ENCODE measurements at regions not wholly inside any gene's neighbourhood (a gene's known extent, or its start where the extent isn't known, plus 50 kb on each side); places are given as distances from the start of the nearest gene placed in this dataset.
"Not testable (repeated sequence)": the region's sequence is repeated elsewhere in the genome, so short reads cannot be mapped to it uniquely, and the experiment has no call there.

DNA sequence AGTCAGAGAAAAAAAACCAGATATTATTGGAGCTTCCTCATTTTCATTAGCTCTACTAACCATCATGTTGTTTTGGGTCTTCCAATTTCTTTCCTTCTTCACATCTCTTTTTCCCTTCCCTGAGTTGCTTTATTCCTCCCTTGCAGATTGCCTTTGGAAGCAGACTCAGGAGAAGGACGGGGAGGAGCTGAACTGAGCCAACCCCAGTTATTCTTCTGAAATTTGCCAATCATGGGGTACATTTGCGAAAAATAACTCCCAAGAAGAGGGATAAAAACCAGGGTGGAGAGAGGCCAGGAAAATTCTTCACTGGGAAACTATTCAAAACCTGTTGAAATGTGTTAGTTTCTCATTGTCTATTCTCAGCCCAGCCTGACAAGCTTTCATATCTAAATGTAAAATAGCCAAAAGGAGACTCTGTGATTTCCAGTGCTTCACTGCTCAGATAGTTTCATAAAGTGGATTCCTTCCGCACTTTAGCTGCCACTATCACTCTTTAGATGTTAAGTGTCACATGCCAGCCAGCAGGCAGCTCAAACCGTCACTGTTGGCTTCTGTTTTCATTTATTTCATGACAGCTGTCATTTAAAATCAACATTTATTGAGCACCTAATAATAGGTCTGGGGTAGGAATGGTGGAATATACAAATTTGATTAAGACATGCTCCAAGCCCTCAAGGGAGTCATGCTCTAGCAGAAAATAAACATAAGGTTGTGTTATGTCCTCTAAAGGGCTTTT lies 204.5 kb downstream of the SREK1 start:
- DNase-seq (ENCODE audit: low read depth in 2 of 2): no peak

DNA sequence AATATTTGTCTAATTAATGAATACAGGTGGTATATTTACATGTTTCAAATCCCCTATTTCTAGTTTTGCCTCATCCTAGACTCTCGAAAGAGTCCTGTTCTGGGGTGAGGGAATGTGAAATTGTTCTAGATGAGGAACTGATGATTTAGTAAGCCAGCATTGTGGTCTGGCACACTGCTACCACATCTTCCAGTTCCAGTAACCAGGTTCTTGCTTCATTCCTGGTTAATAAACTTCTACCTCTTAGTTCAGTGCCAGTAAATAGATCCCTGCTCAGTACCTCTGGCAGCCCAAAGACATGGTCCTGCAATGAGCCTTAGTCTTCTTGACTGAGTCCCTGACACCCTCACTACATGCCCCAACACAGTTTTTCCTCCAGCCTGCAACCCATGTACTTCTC lies 207.7 kb downstream of the SREK1 start:
- no peak for DNase-seq (ENCODE audit: low read depth in 2 of 2)

DNA sequence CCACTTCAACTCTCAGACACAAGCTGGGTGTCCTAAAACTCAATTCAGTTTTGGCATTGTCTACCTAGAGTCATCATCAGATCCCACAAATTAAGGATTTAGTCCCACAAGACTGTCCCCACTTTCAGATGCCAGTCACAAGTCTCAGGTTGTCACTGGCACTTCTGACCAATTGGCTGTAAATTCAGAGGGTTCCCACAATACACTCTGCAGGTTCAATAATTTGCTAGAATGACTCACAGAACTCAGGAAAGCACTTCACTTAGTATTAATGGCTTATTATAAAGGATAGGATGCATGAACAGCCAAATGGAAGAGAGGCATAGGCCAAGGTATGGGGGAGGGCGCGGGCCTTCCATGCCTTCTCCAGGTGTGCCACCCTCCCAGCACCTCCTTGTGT lies 209.1 kb downstream of the SREK1 start:
- no peak for DNase-seq (ENCODE audit: low read depth in 2 of 2)

DNA sequence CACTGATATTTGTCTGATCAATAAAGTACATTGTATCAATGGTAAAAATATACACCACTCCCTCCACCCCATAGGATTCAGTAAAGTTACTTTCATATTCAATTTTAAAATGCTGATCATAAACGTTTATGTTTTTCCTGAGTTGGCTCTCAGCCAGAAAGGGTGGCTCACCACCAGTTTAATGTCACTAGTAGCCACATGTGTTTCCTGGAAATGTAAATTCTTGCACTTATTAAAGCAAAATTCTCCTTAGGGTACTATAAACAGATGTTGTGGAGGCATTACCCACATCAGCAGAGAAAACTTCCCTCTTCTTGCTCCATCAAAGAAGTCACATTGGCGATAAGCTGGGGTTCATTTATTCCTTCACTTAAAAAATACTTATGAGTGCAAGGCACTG lies 210.3 kb downstream of the SREK1 start:
- no peak for DNase-seq (ENCODE audit: low read depth in 2 of 2)

DNA sequence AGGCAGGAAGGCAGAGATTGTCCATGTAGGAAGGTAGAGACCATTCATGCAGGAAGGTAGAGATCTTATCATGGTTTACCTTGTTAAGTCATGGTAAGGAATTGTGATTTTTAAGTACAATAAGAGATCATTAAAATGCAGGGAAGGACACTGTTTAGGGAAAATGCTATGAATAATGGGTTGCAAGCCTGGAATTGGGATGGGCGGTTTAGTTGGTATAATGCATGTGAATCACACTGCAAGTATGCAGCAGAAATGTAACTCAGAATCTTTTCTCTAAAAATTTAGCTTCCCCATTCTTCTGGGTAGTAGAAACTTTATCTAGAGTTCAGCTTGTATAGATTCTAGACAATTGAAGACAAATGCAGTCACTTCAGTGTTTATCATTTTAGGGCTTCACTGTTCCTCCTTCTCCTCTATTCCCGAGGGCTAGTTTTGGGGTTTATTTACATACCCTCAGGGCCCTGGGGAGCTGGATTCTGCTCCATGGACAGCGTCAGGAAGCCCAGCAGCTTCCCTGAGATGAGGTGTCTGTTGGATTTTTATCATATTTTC lies 212.0 kb downstream of the SREK1 start:
- no peak for DNase-seq (ENCODE audit: low read depth in 2 of 2)

DNA sequence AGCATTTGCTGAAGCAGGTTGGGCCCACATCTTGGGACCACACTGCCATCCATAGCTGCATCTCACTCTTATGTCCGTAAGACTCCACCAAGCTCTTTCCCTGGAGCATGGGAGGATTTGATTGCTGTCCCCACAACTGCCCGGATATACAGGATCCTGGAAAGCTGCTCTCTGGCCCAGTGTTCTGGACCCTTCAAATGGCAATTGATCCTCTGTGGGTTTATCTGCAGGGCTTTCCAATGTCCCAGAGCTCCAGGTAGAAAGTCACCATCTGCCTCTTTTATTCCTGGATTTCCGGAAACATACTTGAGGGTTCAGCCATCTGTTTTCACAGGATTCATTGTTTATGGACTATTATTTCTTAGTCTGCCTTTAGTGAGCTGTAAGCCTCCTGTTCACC lies 214.6 kb downstream of the SREK1 start:
- DNase-seq (ENCODE audit: low read depth in 2 of 2): no peak

DNA sequence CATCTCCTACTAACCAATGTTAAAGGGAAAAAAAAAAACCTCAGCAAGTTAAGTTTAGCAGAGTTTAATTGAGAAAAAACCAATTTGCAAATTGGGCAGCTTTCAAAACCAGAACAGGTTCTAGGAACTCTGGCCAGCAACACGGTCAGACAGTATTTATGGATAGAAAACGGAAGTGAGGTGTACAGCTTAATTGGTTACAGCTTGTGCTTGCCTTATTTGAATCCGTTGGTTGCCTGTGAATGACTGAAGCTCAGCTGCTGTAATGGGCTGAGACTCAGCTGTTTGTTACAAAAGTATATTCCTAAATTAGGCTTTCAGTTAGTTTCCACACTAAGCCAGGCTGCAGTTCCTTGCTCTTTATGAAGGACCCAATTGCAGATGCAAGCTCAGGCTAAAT lies 217.0 kb downstream of the SREK1 start:
- DNase-seq (ENCODE audit: low read depth in 2 of 2): no peak

DNA sequence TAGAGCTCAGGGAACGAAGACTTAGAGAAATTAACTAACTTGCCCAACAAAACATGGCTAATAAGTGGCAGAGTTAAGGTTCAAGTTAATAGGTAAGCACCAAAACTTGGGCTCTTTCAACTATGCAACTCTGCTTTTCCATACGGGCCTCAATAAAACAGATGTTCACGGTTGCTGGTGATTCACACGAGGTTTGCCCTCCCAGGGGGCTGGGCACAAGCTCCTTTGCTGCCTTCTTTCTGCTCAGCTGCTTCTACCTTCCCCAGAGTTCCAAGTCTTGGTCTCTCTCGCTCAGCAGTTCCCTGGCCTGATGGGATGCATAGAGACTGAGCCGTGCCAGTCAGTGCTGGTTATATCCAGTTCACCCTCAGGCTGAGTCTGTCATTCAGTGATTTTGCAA lies 217.9 kb downstream of the SREK1 start:
- no peak for DNase-seq (ENCODE audit: low read depth in 2 of 2)

DNA sequence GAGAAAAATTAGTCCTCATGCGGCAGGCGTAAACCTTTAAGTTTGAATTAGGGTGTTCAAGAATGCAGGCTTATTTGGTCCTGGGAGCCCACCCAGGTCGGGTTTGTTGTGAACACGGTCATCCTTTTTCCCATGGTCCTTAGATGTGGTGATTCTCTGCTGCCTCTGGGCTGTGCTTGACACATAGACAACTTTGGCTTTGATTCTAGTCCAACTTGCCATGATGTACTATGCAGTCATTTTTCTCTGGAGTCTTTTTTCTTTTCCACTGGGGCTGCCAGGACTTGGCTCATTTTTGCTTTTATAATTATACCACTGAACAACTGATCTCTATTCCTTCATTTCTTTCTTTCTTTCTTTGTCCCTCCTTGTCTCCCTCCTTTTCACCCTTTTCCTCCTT lies 218.6 kb downstream of the SREK1 start:
- DNase-seq (ENCODE audit: low read depth in 2 of 2): no peak

DNA sequence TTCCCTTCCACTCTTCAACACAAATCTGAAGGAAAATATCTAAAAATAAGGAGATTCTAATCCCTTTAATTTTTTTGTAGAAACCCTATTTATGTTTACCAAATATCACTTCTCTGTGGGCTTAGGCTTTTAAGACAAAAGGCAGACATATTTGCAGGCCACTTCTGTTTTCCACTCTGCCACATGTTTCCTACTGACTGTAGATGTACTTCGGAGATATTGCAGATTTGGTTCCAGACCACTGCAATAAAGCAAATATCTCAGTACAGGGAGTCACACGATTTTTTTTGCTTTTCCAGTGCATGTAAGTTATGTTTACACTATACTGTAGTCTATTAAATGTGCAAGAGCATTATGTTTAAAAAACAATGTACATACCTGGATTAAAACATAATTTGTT lies 219.0 kb downstream of the SREK1 start:
- DNase-seq (ENCODE audit: low read depth in 2 of 2): no peak

DNA sequence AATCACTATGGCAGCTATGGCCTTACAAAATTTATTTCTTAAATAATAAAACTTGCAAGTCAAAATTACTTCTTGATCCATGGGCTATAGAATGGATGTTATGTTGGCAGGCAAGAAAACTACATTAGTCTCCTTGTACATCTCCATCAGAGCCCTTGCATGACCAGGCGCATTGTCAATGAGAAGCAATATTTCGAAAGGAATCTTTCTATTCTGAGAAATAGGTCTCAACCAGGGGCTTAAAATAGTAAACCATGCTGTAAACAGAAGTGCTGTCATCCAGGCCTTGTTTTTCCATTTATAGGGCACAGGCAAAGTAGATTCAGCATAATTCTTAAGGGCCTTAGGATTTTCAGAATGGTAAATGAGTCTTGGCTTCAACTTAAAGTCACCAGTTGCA lies 220.1 kb downstream of the SREK1 start:
- no peak for DNase-seq (ENCODE audit: low read depth in 2 of 2)

DNA sequence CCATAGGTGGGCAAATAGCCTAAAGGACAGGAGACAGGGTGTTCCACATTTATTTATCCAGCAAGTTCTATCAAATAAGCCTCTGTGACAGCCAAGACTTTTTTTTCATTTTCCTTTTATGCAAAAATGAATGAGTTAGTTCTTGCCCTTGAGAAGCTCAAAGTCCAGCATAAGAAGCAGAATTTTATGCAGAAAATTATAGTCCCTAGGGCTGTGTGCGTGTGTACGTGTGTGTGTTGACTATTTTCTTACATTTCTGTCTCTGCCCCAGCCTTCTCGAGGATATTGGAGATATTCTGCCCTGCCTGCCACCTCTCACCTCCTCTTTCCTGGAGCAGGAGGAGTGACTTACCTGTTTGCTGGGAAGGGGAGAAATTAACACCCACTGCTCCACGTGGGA lies 221.9 kb downstream of the SREK1 start:
- no peak for DNase-seq (ENCODE audit: low read depth in 2 of 2)

DNA sequence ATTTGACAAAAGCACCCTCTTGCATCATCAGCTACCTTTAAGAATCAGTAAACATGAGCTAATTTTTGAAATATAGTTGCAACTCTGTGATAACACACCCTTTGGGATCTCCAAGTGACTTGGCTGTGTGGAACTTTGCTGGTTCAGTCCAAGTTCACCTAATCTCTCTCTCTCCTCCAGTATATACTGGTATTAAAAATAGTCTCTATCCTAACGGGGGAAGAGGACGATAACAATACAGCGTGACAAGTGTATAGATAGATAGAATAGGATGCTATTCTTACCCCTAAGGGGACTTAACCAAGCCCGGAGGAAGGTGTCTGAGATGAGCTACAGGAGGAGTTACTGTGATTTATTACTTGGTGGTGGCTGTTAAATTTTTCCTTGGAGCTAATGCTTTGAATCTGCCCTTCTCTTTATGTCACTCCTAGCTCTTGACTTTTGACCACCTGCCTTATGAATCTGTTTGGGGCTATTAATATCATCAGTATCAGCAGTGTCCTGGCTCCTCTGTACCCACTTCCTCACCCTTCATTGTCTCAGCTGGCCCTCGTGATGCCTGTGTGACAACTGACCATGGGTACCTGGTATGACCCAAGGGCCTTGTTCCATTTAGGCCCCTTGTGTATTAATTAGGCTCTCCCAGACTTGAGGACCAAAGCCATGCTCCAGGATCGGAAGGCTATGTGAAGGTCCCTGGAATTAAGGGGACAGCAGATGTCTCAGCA lies 223.9 kb downstream of the SREK1 start:
- DNase-seq (ENCODE audit: low read depth in 2 of 2): no peak

DNA sequence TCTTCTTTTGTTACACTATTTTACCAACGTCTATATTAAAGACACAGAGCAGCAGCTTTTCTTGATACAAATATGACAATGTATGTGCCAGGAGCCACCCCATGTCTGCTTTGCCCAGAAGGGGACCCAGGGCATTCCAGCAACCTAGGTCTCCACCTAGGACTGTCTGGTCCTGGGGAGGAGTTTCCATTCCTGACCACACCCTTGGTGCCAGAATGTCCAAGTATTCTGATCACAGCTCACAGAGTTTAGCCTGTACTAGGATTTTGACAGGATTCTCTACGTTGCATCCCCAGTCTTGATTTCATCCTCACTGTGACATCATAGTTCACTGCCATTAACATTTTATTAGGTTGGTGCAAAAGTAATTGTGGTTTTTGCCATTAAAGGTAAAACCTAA lies 224.7 kb downstream of the SREK1 start:
- no peak for DNase-seq (ENCODE audit: low read depth in 2 of 2)

DNA sequence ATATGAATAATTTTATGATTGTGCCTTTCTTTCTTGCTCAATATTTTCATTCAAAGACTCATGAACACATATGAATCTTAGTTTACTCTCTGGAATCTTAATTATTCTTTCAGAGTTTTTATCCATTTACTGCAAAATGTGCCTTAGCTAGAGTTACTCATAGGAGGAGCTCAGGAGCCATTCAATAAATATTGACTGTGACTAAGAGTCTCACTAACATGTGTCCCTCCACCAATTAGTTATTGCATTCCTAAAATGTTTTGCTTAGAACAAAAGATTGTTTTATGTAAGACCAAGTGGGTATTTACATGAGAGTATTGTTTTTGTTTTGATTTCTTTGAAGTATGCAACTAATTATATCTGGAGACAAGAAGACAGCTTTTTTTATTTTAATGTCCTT lies 218.4 kb upstream of the MAST4 start:
- DNase-seq (ENCODE audit: low read depth in 2 of 2): no peak

DNA sequence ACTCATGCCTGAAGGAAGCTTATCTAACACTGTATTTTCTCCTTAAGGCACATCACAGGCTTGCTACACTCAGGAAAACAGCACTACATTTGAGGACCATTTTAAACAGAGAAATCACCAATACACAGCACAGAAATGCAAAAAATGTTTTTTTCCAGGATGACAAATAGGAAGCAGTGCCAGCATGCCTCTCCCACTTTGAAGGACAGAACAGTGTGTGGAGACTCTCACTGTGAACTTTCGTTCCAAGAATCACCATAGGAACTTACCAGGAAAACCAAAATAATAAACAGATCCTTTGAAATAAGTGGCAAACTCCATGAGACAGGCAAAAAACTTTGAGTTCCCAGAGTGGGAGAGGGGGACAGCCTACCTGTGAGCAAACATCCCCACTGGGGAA lies 217.8 kb upstream of the MAST4 start:
- DNase-seq (ENCODE audit: low read depth in 2 of 2): no peak

DNA sequence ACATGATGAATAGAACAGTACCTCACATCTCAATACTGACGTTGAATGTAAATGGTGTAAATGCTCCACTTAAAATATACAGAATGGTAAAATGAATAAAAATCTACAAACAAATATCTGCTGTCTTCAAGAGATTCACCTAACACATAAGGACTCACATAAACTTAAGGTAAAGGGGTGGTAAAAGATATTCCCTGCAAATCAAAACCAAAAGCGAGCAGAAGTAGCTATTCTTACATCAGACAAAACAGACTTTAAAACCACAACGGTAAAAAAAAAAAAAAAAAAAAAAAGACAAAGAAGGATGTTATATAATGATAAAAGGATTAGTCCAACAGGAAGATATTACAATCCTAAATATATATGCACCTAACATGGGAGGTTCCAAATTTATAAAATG lies 214.0 kb upstream of the MAST4 start:
- DNase-seq (ENCODE audit: low read depth in 2 of 2): no peak

DNA sequence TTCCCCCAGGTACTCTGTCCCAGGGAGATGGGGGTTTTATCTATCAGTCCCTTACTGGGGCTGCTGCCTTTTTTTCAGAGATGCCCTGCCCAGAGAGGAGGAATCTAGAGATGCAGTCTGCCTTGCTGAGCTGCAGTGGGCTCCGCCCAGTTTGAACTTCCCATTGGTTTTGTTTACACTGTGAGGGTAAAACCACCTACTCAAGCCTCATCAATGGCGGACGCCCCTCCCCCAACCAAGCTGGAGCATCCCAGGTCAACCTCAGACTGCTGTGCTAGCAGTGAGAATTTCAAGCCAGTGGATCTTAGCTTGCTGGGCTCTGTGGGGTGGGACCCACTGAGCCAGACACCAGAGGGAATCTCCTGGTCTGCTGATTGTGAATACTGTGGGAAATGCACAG lies 191.0 kb upstream of the MAST4 start:
- not testable (repeated sequence) for DNase-seq (ENCODE audit: low read depth in 2 of 2)

DNA sequence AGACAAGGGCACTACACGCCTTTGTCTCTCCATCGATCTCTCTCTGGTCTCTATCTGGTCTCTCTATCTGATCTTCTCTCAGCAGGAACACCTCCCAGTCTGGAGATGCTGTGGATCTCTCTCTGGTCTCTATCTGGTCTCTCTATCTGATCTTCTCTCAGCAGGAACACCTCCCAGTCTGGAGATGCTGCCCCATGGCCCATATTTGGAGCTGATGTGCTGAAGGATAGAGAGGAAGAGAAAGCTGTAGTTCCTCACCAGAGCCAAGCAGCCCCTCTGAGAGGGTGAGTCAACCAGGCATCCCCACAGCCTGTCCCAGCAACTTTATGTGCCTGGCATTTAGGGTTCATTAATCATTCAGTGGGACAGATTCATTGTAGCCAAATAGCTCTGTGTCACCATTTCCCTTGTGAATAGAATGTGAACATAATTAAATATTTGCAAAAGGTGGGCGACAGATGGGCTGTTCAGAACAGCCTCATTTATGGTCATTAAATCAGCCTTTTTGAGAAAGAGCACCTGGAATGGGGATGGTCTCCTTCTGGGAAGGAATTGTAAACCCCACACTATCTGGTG lies 189.3 kb upstream of the MAST4 start:
- DNase-seq (ENCODE audit: low read depth in 2 of 2): no peak

DNA sequence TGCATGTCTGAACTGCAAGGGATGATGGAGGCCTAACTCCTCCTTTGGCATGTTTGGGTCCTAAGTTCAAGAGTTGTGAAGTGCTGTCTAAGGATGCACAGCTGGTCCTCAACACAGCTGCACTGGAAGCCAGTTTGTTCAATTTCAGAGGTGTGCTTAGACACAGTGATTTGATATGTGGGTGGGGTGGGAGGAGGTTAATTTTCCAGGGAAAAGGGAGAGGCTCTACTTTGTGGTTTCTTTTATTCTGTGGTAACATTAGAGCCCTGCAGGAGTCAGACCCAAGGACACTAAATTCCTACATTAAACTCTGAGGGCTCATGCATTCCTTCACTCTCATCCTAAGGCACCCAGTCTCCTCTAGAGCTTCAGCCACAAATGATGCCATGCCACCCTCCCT lies 188.4 kb upstream of the MAST4 start:
- no peak for DNase-seq (ENCODE audit: low read depth in 2 of 2)

DNA sequence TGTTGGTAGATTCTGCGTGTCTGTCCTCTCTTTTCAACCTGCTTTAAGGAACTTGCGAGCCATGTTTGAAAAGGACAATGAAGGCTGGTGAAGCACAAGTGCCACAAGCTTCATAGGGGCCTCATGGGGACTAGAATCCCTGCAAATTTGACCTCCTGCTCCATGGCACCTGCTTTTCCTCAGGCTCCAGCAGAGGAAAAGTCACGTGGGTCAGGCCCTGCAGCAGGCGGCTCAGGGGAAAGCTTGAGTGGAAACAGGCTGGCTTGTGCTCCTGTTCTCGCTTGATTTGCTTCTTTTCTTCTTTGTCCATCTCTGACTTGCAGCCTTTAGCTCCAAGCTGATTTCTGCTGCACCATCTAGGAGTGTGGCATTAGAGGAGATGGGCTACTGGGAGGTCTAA lies 187.6 kb upstream of the MAST4 start:
- no peak for DNase-seq (ENCODE audit: low read depth in 2 of 2)

DNA sequence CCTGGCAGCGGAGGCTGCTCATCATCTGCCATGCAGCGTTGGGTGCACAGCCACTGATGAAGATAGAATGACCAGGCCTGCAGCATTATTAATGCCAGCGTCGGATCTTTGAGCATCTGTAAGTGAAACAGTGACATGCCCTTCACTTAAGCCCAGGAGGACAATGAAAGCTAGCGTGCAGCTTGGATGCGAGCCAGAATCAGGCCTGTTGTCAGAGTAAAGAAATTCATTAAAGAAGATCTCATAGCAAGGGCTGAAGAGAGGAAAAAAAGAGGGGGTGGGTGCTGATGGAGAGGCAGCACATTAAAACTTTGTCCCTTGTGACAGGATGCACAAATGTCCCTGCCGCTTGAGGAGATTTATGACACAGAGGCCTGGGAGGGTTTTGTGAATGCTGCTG lies 186.1 kb upstream of the MAST4 start:
- DNase-seq (ENCODE audit: low read depth in 2 of 2): no peak

DNA sequence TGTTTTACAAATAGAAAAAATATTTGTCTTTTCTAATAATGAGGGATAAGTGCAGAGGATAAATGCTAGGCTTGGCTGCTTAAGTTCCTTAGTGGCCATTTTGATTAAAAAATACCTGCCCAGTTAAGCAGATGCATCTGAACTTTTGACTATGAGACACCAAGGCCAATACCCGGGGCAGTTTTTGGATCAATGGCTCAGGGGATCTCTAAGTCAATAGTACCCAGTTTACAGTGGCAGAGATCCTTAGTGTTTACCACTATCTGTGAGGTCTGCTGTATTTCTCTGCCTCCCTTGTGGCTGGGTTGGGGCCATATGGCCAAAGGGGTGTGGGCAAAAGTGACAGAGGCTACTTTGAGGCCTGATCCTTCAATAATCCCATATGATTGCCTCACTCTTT lies 184.5 kb upstream of the MAST4 start:
- DNase-seq (ENCODE audit: low read depth in 2 of 2): no peak

Measured in stimulated activated CD8-positive, alpha-beta memory T cell treated with anti-CD3 and anti-CD28 coated beads, Interleukin-15, amount 100 ng/mL, for 48 hours (primary cell).